A673 (cell line): ENCODE measurements at regions not wholly inside any gene's neighbourhood (a gene's known extent, or its start where the extent isn't known, plus 50 kb on each side); places are given as distances from the start of the nearest gene placed in this dataset.

ENCODE experiments used
- BruUV-seq: library from RNA; stranded (reverse); fragments of 400-500 nt; replicated peaks from 2 replicates; lab custom pipeline; 2021; lab: Mats Ljungman, UMichigan
- CTCF ChIA-PET: fragments of 300-600 bp; sonication (Branson Sonifier 250); formaldehyde crosslinking; loops from one replicate; lab custom pipeline; 2022; ENCODE audit warnings: antibody characterized with exemption; lab: Charles Lee
- POLR2A ChIA-PET: fragments of 300-600 bp; sonication (Branson Sonifier 250); formaldehyde crosslinking; loops from one replicate; lab custom pipeline; 2022; ENCODE audit warnings: antibody characterized with exemption; ENCODE audit not compliant: low non-redundant PET; lab: Charles Lee
- DNase-seq: peaks from one replicate; pipeline ENCODE4 v3.0.0-alpha.2; 2015; ENCODE audit warnings: low spot score
- H3K27ac ChIP-seq: fragments of 200-600 bp; sonication (generic); 2 replicates; pipeline ENCODE4 v1.5.1; 2016; ENCODE audit warnings: mixed run types, low read depth, mild to moderate bottlenecking, mixed read lengths, antibody characterized with exemption, low read length; ENCODE audit not compliant: poor library complexity, severe bottlenecking
- H3K27me3 ChIP-seq: fragments of 200-600 bp; sonication (generic); replicated peaks from 2 replicates; pipeline ENCODE4 v1.6.1; 2017; ENCODE audit warnings: mixed run types, low read depth, mild to moderate bottlenecking, mixed read lengths, antibody characterized with exemption, low read length; ENCODE audit not compliant: insufficient read depth, poor library complexity
- H3K36me3 ChIP-seq: fragments of 200-600 bp; sonication (generic); 2 replicates; pipeline ENCODE4 v1.6.1; 2016; ENCODE audit warnings: mixed run types, mild to moderate bottlenecking, mixed read lengths, antibody characterized with exemption, low read length; ENCODE audit not compliant: insufficient read depth, poor library complexity, severe bottlenecking
- H3K4me1 ChIP-seq: fragments of 200-600 bp; sonication (generic); 2 replicates; pipeline ENCODE4 v1.6.1; 2017; ENCODE audit warnings: mixed run types, mild to moderate bottlenecking, mixed read lengths, antibody characterized with exemption, low read length; ENCODE audit not compliant: insufficient read depth, poor library complexity, severe bottlenecking
- H3K4me3 ChIP-seq: fragments of 200-600 bp; sonication (generic); 2 replicates; pipeline ENCODE4 v1.5.1; 2016; ENCODE audit warnings: low read depth, mixed run types, mild to moderate bottlenecking, mixed read lengths, low read length; ENCODE audit not compliant: poor library complexity, severe bottlenecking
- H3K9me3 ChIP-seq: fragments of 200-600 bp; sonication (generic); 2 replicates; pipeline ENCODE4 v1.6.1; 2016; ENCODE audit warnings: mixed run types, low read depth, mild to moderate bottlenecking, mixed read lengths, antibody characterized with exemption, low read length; ENCODE audit not compliant: poor library complexity, severe bottlenecking
- CTCF ChIP-seq: fragments of 300-800, 200-600 bp; sonication (generic); conservative IDR thresholded peaks from 2 replicates; pipeline ENCODE4 v1.5.1; 2017; ENCODE audit warnings: low read depth, mild to moderate bottlenecking, antibody characterized with exemption, low read length, moderate library complexity, mixed read lengths
- EZH2 ChIP-seq: fragments of 200-600 bp; sonication (generic); IDR thresholded peaks from 2 replicates; pipeline ENCODE4 v1.6.1; 2017; ENCODE audit warnings: borderline replicate concordance, low read depth, mild to moderate bottlenecking, mixed read lengths, antibody characterized with exemption, low read length; ENCODE audit not compliant: poor library complexity, severe bottlenecking
- intact Hi-C: fragments of 100-400 bp; cut with micrococcal nuclease; formaldehyde crosslinking; loops from one replicate; pipeline ENCODE4 v1.10.0; 2022; ENCODE audit not compliant: unreplicated experiment

- CTCF ChIA-PET = no interaction called here
These were observed 57.0 kb upstream of the PRKCQ start for GRCh38 chr10:6637053-6637452.

GRCh38 chr10:6635784-6636183 lies 55.7 kb upstream of the PRKCQ start:
- POLR2A ChIA-PET = no interaction called here
- TF ChIP-seq CTCF (no peak), EZH2 (no peak)
- Histone ChIP-seq H3K4me1 (no peaks in the 10 kb centered on the region), H3K36me3 (no peaks in the 10 kb centered on the region), H3K9me3 (no peaks in the 10 kb centered on the region), H3K27me3 (peaks cover 55% of the 10 kb centered on the region), H3K27ac (no peak overlapping the region), H3K4me3 (no peak overlapping the region)
- no peak for DNase-seq
- intact Hi-C loops = no loop called here
- CTCF ChIA-PET = no interaction called here
- no TSS peak for BruUV-seq

More at GRCh38 chr10:6637053-6637452, 57.0 kb upstream of the PRKCQ start:
- intact Hi-C loops = no loop called here
- TF ChIP-seq CTCF (no peak), EZH2 (no peak)
- Histone ChIP-seq H3K36me3 (no peaks in the 10 kb centered on the region), H3K9me3 (no peaks in the 10 kb centered on the region), H3K4me1 (no peaks in the 10 kb centered on the region), H3K27me3 (peaks cover 66% of the 10 kb centered on the region), H3K4me3 (no peak overlapping the region), H3K27ac (no peak overlapping the region)
- POLR2A ChIA-PET = interaction anchor here (0.6 kb wide), 1 partner anchor 101 kb away, joined by 19 read pairs; no protein-coding TSS in a partner anchor
- DNase-seq = no peak
- BruUV-seq = no TSS peak
